PFSK-1 (cell line): ENCODE measurements at regions not wholly inside any gene's neighbourhood (a gene's known extent, or its start where the extent isn't known, plus 50 kb on each side); places are given as distances from the start of the nearest gene placed in this dataset.

Source experiments
- FOXP2 ChIP-seq: optimal IDR thresholded peaks from 2 replicates; pipeline ENCODE3; 2011; ENCODE audit warnings: borderline replicate concordance, control low read depth, inconsistent platforms; ENCODE audit not compliant: insufficient read depth; ENCODE audit errors: extremely low read length, extremely low read depth
- POLR2AphosphoS5 ChIP-seq: IDR thresholded peaks from 2 replicates; pipeline ENCODE4 v1.6.1; 2012; ENCODE audit warnings: low read depth, mild to moderate bottlenecking, control low read depth, low read length, moderate library complexity
- REST ChIP-seq, 2 experiments: IDR thresholded peaks; 2 replicates each; pipeline versions ENCODE4 v1.6.1 to v1.8.0; 2011 to 2012; ENCODE audit warnings: low read depth in 2 of 2, low read length in 2 of 2, control low read depth in 1 of 2, inconsistent platforms in 1 of 2, mild to moderate bottlenecking in 1 of 2, moderate library complexity in 1 of 2; ENCODE audit not compliant: insufficient read depth in 1 of 2
- SIN3A ChIP-seq: IDR thresholded peaks from 2 replicates; pipeline ENCODE4 v1.6.1; 2012; ENCODE audit warnings: mild to moderate bottlenecking, low read length, moderate library complexity, borderline replicate concordance; ENCODE audit not compliant: insufficient read depth
- TAF1 ChIP-seq: IDR thresholded peaks from 2 replicates; pipeline ENCODE4 v1.6.1; 2012; ENCODE audit warnings: low read length, control low read depth, borderline replicate concordance; ENCODE audit not compliant: insufficient read depth

DNA sequence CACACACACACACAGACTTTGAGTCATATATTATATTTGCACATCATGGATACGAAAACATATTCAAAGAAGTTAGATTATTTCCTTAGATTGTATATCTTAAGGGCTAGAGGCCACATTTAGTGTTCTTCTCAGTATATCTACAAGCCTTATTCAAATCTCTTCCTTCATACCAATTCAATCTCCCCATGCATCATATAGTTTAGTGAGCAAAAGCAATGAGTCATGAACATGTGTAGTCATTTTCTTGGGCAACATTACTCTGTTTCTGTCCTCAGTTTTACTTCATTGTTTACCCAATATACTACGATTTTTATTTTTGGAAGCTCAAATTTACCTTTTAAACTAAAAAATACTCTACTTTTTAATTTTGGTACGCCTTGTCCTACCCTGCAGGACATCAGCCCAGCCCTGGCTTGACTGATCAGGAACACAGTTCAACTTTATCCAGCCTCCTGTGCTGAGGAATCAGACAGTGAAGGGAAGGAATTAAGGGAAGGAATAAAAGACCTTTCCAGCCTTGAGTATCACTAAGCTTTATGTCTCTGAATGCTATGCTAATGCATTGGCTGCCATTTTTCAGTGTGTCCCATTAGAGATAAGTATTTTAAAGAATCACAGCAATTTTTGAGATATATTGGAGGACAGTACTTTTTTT, 101.7 kb upstream of the FST start:
- no peak for TF ChIP-seq FOXP2
- no peak for TF ChIP-seq REST (IDR thresholded peaks at IDR 0.05; ENCODE audit: insufficient read depth in 1 of 2, low read depth in 2 of 2, low read length in 2 of 2)
- TF ChIP-seq SIN3A = no peak
- TF ChIP-seq TAF1 = no peak
- no peak for TF ChIP-seq POLR2AphosphoS5

- TF ChIP-seq SIN3A (no peak), TAF1 (no peak), FOXP2 (no peak), POLR2AphosphoS5 (no peak), REST (IDR thresholded peaks at IDR 0.05; ENCODE audit: insufficient read depth in 1 of 2, low read depth in 2 of 2, low read length in 2 of 2) (no peak)
These were observed 94.1 kb upstream of the FST start for GRCh38 chr5:53386341-53386740.

DNA sequence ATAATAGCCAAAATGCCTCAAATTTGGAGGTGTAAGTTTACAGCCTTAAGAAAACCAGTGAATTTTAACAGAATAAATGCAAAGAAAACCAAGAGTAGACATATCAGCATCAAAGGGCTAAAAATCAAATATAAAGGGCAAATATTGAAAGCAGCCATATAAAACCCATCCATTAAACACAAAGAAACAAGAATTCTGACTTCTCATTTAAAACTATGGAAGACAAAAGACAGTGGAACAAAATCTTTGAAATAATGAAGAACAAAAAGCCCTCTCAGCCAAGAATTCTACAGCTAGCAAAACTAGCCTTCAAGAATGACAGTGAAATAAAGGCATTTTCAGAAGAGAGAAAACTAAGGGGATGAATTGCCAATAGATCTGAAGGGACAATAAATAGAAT, 91.3 kb upstream of the FST start:
- TF ChIP-seq REST (IDR thresholded peaks at IDR 0.05; ENCODE audit: insufficient read depth in 1 of 2, low read depth in 2 of 2, low read length in 2 of 2) = no peak
- TF ChIP-seq SIN3A = no peak
- TF ChIP-seq TAF1 = no peak
- TF ChIP-seq FOXP2 = no peak
- TF ChIP-seq POLR2AphosphoS5 = no peak

GRCh38 chr5:53392073-53392472, 88.4 kb upstream of the FST start:
- no peak for TF ChIP-seq FOXP2
- TF ChIP-seq POLR2AphosphoS5 = no peak
- no peak for TF ChIP-seq REST (IDR thresholded peaks at IDR 0.05; ENCODE audit: insufficient read depth in 1 of 2, low read depth in 2 of 2, low read length in 2 of 2)
- TF ChIP-seq TAF1 = no peak
- no peak for TF ChIP-seq SIN3A

DNA sequence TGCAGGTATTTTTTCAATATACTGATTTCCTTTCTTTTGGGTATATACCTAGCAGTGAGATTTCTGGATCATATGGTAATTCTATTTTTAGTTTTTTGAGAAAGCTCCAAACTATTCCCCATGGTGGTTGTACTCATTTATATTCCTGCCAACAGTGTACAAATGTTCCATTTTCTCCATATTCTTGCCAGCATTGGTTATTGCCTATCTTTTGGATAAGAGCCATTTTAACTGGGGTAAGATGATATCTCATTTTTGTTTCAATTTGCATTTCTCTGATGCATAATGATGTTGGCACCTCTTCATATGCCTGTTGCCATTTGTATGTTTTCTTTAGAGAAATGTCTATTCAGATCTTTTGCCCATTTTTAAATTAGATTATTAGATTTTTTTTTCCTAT, 85.6 kb upstream of the FST start:
- TF ChIP-seq SIN3A (no peak), TAF1 (no peak), FOXP2 (no peak), REST (IDR thresholded peaks at IDR 0.05; ENCODE audit: insufficient read depth in 1 of 2, low read depth in 2 of 2, low read length in 2 of 2) (no peak), POLR2AphosphoS5 (no peak)
